CD14-positive monocyte (primary cell): ENCODE measurements at regions not wholly inside any gene's neighbourhood (a gene's known extent, or its start where the extent isn't known, plus 50 kb on each side); places are given as distances from the start of the nearest gene placed in this dataset.

Experiments used
- DNase-seq, 3 donors: peaks; one replicate each; pipeline ENCODE4 v3.0.0-alpha.2; 2011 to 2022
- H2AFZ ChIP-seq: 2 replicates; pipeline ENCODE4 v1.6.0; 2012; ENCODE audit warnings: mild to moderate bottlenecking, low read depth, low read length, inconsistent platforms; ENCODE audit not compliant: insufficient read depth, poor library complexity, severe bottlenecking
- H3K27ac ChIP-seq, 2 donors: 1 replicate in 1 of 2; 2 replicates in 1 of 2; pipeline ENCODE4 v1.5.1; 2012 to 2013; ENCODE audit warnings: low read length in 2 of 2, control low read depth in 1 of 2, inconsistent platforms in 1 of 2, low read depth in 1 of 2, mild to moderate bottlenecking in 1 of 2
- H3K27me3 ChIP-seq, 2 donors: one replicate each; pipeline versions ENCODE4 v1.6.0 to v1.6.1; 2011 to 2013; ENCODE audit warnings: low read length in 2 of 2; ENCODE audit not compliant: control insufficient read depth in 2 of 2, insufficient read depth in 2 of 2
- H3K36me3 ChIP-seq, 2 donors: replicated peaks in 1 of 2; 1 replicate in 1 of 2; 2 replicates in 1 of 2; pipeline versions ENCODE4 v1.5.1 to v1.6.1; 2012 to 2013; ENCODE audit warnings: low read length in 2 of 2, control low read depth in 1 of 2, inconsistent platforms in 1 of 2, mild to moderate bottlenecking in 1 of 2; ENCODE audit not compliant: insufficient read depth in 2 of 2, control insufficient read depth in 1 of 2
- H3K4me1 ChIP-seq, 2 donors: 1 replicate in 1 of 2; 2 replicates in 1 of 2; pipeline versions ENCODE4 v1.5.1 to v1.6.1; 2012 to 2013; ENCODE audit warnings: low read length in 2 of 2, control low read depth in 1 of 2, inconsistent platforms in 1 of 2, mild to moderate bottlenecking in 1 of 2, moderate library complexity in 1 of 2; ENCODE audit not compliant: insufficient read depth in 2 of 2, control insufficient read depth in 1 of 2
- H3K4me2 ChIP-seq: replicated peaks from 2 replicates; pipeline ENCODE3; 2012; ENCODE audit warnings: low read length, moderate library complexity, mild to moderate bottlenecking; ENCODE audit not compliant: poor library complexity, severe bottlenecking; ENCODE audit errors: extremely low read depth
- H3K4me3 ChIP-seq, 3 experiments: fragments of 200-600 bp in 1 of 3; sonication (generic) in 1 of 3; replicated peaks in 1 of 3; 1 replicate in 2 of 3; 2 replicates in 1 of 3; pipeline ENCODE4 v1.5.1; 2011 to 2013; ENCODE audit warnings: low read length in 3 of 3, mild to moderate bottlenecking in 3 of 3, control low read depth in 2 of 3, low read depth in 2 of 3, inconsistent platforms in 1 of 3, moderate library complexity in 1 of 3
- H3K79me2 ChIP-seq: 2 replicates; pipeline ENCODE4 v1.6.0; 2012; ENCODE audit warnings: mild to moderate bottlenecking, control low read depth, inconsistent platforms, low read length, moderate library complexity; ENCODE audit not compliant: insufficient read depth
- H3K9ac ChIP-seq: 2 replicates; pipeline ENCODE4 v1.6.0; 2017; ENCODE audit warnings: low read length, mild to moderate bottlenecking; ENCODE audit not compliant: insufficient read depth, poor library complexity, severe bottlenecking
- H3K9me3 ChIP-seq, 2 donors: replicated peaks in 1 of 2; 1 replicate in 1 of 2; 2 replicates in 1 of 2; pipeline versions ENCODE4 v1.5.1 to v1.6.1; 2012 to 2013; ENCODE audit warnings: low read length in 2 of 2, control low read depth in 1 of 2; ENCODE audit not compliant: control insufficient read depth in 1 of 2, insufficient read depth in 1 of 2
- H4K20me1 ChIP-seq: 2 replicates; pipeline ENCODE4 v1.6.0; 2012; ENCODE audit warnings: mild to moderate bottlenecking, low read length, control low read depth, moderate library complexity; ENCODE audit not compliant: insufficient read depth
- H3K27ac Mint-ChIP-seq, 7 donors: one replicate each; pipeline ENCODE4 v1.8.0; 2020; ENCODE audit warnings: mild to moderate bottlenecking in 7 of 7, mixed read lengths in 7 of 7, moderate library complexity in 6 of 7, inconsistent platforms in 2 of 7
- H3K27me3 Mint-ChIP-seq, 3 donors: one replicate each; pipeline ENCODE4 v1.8.0; 2021 to 2022; ENCODE audit warnings: low read depth in 3 of 3, mild to moderate bottlenecking in 3 of 3, mixed read lengths in 3 of 3, moderate library complexity in 3 of 3, inconsistent platforms in 1 of 3
- H3K36me3 Mint-ChIP-seq, 2 donors: one replicate each; pipeline ENCODE4 v1.8.0; 2020; ENCODE audit warnings: mixed read lengths in 2 of 2, inconsistent platforms in 1 of 2, mild to moderate bottlenecking in 1 of 2
- H3K4me1 Mint-ChIP-seq: one replicate; pipeline ENCODE4 v1.8.0; 2020; ENCODE audit warnings: mild to moderate bottlenecking, mixed read lengths
- H3K4me3 Mint-ChIP-seq, 2 donors: one replicate each; pipeline ENCODE4 v1.8.0; 2020; ENCODE audit warnings: mild to moderate bottlenecking in 2 of 2, mixed read lengths in 2 of 2, moderate library complexity in 1 of 2
- H3K9me3 Mint-ChIP-seq, 7 donors: one replicate each; pipeline ENCODE4 v1.8.0; 2020 to 2022; ENCODE audit warnings: mixed read lengths in 7 of 7, mild to moderate bottlenecking in 6 of 7, moderate library complexity in 6 of 7, inconsistent platforms in 2 of 7
- CTCF ChIP-seq: fragments of 200-600 bp; IDR thresholded peaks from one replicate; pipeline ENCODE4 v1.8.0; 2022; ENCODE audit warnings: antibody characterized with exemption, mild to moderate bottlenecking
- WGBS: methylation state at CpG from one replicate; pipeline ENCODE4 v1.1.5; 2013; ENCODE audit warnings: missing lambda C conversion rate; ENCODE audit not compliant: insufficient coverage; 5-methylcytosine and 5-hydroxymethylcytosine counted together
- intact Hi-C, 2 donors: fragments of 100-400 bp; cut with micrococcal nuclease; formaldehyde crosslinking; loops; one replicate each; pipeline versions ENCODE4 v1.15.0 to v1.15.1; 2023

DNA sequence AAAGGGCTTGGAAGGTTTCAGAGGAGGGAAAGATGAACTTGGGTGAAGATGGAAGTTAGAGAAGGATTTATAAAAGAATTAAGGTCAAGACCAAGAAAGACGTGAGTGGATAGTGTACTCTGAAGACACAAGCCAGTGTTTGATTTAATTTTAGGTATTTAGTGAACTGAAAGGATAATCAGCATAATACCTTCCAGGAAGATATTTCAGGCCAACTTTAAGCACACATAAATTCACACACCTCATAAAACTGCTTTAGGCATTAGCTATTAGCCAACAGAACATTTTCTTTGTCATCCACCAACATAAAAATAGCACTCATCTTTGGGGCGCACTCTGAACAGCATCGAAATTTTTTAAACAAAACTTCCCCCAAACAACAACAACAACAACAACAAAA lies 71.7 kb upstream of the CSNK1A1L start:
- Histone ChIP-seq H2AFZ (no peak overlapping the region), H4K20me1 (no peaks in the 10 kb centered on the region)
- no CpG with 5 or more reads among the region's 3 CpGs for WGBS

GRCh38 chr13:37175996-37176395 lies 70.5 kb upstream of the CSNK1A1L start:
- Histone ChIP-seq H4K20me1 (no peaks in the 10 kb centered on the region), H3K4me3 (no peak overlapping the region), H3K27me3 (no peaks in the 10 kb centered on the region), H3K79me2 (no peaks in the 10 kb centered on the region), H3K4me2 (no peak overlapping the region), H3K36me3 (no peaks in the 10 kb centered on the region), H3K4me1 (no peaks in the 10 kb centered on the region), H2AFZ (no peak overlapping the region), H3K9me3 (peaks cover 3 to 4% of the 10 kb centered on the region in 2 donors), H3K27ac (no peak overlapping the region), H3K9ac (no peak overlapping the region)
- DNase-seq: no peak
- H3K27me3 Mint-ChIP-seq: peaks cover 0 to 2% (median 2%) of the 10 kb centered on the region in 3 donors
- no peak overlapping the region for H3K4me3 Mint-ChIP-seq
- no peak for TF ChIP-seq CTCF
- H3K36me3 Mint-ChIP-seq: no peaks in the 10 kb centered on the region
- H3K27ac Mint-ChIP-seq: no peak overlapping the region
- H3K4me1 Mint-ChIP-seq: no peaks in the 10 kb centered on the region
- no CpG with 5 or more reads among the region's 2 CpGs for WGBS
- intact Hi-C loops: no loop called here
- H3K9me3 Mint-ChIP-seq: peaks cover 0 to 4% (median 0%) of the 10 kb centered on the region in 7 donors

More for the DNA sequence above, 71.7 kb upstream of the CSNK1A1L start:
- intact Hi-C loops: no loop called here
- Mint-ChIP-seq H3K27ac (peak overlapping the region in 1 of 7 donors; percentile 1), H3K9me3 (peaks cover 0 to 3% (median 0%) of the 10 kb centered on the region in 7 donors), H3K4me1 (no peaks in the 10 kb centered on the region), H3K36me3 (no peaks in the 10 kb centered on the region), H3K27me3 (peaks cover 0 to 2% (median 2%) of the 10 kb centered on the region in 3 donors), H3K4me3 (no peak overlapping the region)
- Histone ChIP-seq H3K27me3 (no peaks in the 10 kb centered on the region), H3K9me3 (peaks cover under 1 to 4% of the 10 kb centered on the region in 2 donors), H3K27ac (no peak overlapping the region), H3K9ac (no peak overlapping the region), H3K79me2 (no peaks in the 10 kb centered on the region), H3K4me1 (no peaks in the 10 kb centered on the region), H3K36me3 (no peaks in the 10 kb centered on the region), H3K4me3 (no peak overlapping the region), H3K4me2 (no peak overlapping the region)
- DNase-seq: no peak
- TF ChIP-seq CTCF: no peak
